Endothelial cell (in vitro differentiated cells): ENCODE measurements at regions not wholly inside any gene's neighbourhood (a gene's known extent, or its start where the extent isn't known, plus 50 kb on each side); places are given as distances from the start of the nearest gene placed in this dataset.

Experiments
- DNase-seq: peaks from one replicate; pipeline ENCODE4 v3.0.0; 2021; ENCODE audit warnings: low spot score
- H3K27ac Mint-ChIP-seq: one replicate; pipeline ENCODE4 v1.8.0; 2021; ENCODE audit warnings: mixed read lengths, inconsistent platforms; ENCODE audit not compliant: unreplicated experiment
- H3K27me3 Mint-ChIP-seq: one replicate; pipeline ENCODE4 v1.8.0; 2021; ENCODE audit warnings: mild to moderate bottlenecking, moderate library complexity, mixed read lengths, inconsistent platforms; ENCODE audit not compliant: unreplicated experiment
- H3K36me3 Mint-ChIP-seq: one replicate; pipeline ENCODE4 v1.8.0; 2021; ENCODE audit warnings: mild to moderate bottlenecking, low read depth, mixed read lengths, inconsistent platforms; ENCODE audit not compliant: unreplicated experiment
- H3K4me1 Mint-ChIP-seq: one replicate; pipeline ENCODE4 v1.8.0; 2021; ENCODE audit warnings: mild to moderate bottlenecking, mixed read lengths, inconsistent platforms; ENCODE audit not compliant: unreplicated experiment
- H3K4me3 Mint-ChIP-seq: one replicate; pipeline ENCODE4 v1.8.0; 2021; ENCODE audit warnings: mild to moderate bottlenecking, mixed read lengths, inconsistent platforms; ENCODE audit not compliant: unreplicated experiment
- H3K9me3 Mint-ChIP-seq: one replicate; pipeline ENCODE4 v1.8.0; 2021; ENCODE audit warnings: mixed read lengths, inconsistent platforms; ENCODE audit not compliant: unreplicated experiment
- TF ChIP-seq, protein P1 (sequence below): fragments of 200-600 bp; sonication (generic); IDR thresholded peaks from one replicate; pipeline ENCODE4 v1.5.0; 2021; ENCODE audit warnings: antibody characterized with exemption; ENCODE audit not compliant: unreplicated experiment

DNA sequence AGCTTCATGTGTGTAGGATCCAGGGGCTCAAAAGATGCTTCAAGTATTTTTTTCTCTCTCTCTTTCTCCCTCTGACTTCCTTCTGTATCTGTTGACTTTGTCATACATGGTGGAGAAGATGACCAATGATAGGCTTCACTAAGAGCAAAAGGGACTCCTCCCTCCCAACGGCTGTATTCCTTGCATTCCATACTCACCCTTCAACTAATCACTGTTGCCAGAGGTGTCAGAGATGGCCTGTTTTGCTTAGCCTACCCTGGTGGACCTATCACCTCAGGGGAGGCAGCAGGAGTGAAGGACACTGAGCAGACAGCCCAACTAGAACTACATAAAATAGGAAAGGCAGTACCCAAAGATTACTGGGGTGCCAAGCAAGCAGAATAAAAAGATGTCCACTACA is 62.2 kb upstream of the C1QTNF7 start:
- Mint-ChIP-seq H3K4me3 (no peak overlapping the region), H3K27ac (no peak overlapping the region), H3K27me3 (no peaks in the 10 kb centered on the region), H3K36me3 (no peaks in the 10 kb centered on the region), H3K9me3 (no peaks in the 10 kb centered on the region), H3K4me1 (peaks cover 8% of the 10 kb centered on the region)
- TF ChIP-seq, protein P1, sequence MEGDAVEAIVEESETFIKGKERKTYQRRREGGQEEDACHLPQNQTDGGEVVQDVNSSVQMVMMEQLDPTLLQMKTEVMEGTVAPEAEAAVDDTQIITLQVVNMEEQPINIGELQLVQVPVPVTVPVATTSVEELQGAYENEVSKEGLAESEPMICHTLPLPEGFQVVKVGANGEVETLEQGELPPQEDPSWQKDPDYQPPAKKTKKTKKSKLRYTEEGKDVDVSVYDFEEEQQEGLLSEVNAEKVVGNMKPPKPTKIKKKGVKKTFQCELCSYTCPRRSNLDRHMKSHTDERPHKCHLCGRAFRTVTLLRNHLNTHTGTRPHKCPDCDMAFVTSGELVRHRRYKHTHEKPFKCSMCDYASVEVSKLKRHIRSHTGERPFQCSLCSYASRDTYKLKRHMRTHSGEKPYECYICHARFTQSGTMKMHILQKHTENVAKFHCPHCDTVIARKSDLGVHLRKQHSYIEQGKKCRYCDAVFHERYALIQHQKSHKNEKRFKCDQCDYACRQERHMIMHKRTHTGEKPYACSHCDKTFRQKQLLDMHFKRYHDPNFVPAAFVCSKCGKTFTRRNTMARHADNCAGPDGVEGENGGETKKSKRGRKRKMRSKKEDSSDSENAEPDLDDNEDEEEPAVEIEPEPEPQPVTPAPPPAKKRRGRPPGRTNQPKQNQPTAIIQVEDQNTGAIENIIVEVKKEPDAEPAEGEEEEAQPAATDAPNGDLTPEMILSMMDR, result no peak
- DNase-seq, result no peak

DNA sequence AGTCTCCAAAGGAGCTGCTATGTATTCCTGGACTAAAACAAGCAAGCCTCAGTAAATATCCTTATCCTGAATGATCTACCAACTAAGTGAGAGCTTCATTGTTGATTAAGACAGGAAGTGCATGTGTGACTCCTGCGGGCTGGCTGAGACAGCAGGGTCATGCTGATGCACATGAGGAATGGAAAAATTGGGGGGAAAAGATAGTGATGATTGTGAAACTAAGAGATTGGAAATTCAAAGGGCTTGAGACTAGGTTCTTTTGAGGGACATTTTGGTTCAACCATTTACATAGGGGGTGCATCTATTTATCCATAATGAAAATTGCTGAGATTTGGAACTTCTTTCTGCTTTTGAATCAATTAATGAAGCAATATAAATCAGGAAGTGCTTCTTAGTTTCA is 61.1 kb upstream of the C1QTNF7 start:
- Mint-ChIP-seq H3K9me3 (no peaks in the 10 kb centered on the region), H3K4me3 (no peak overlapping the region), H3K27me3 (no peaks in the 10 kb centered on the region), H3K4me1 (peaks cover 8% of the 10 kb centered on the region), H3K36me3 (no peaks in the 10 kb centered on the region), H3K27ac (no peak overlapping the region)
- DNase-seq, result no peak
- TF ChIP-seq, protein P1, result no peak

DNA sequence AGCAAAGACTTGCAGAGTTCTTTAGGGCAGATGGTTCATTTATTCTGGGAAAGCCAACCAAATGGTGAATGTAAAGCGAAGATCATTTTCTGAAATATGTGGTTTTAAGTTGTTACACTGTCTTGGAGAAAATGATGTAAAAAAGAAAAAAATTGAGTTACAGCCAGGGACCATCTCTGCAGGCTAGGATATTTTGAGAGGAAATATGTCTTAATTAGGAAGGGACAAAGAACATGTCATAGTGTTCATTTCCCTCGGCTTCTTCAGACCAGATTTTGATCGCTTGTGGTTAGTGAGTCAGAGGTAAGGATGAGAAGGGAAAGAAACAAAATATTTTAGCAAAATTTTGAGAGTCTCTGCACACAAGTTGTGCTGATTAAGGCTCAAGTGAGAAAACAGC is 59.0 kb upstream of the C1QTNF7 start:
- DNase-seq, result no peak
- Mint-ChIP-seq H3K36me3 (no peaks in the 10 kb centered on the region), H3K4me1 (peaks cover 8% of the 10 kb centered on the region), H3K27me3 (no peaks in the 10 kb centered on the region), H3K9me3 (no peaks in the 10 kb centered on the region), H3K27ac (no peak overlapping the region), H3K4me3 (no peak overlapping the region)
- TF ChIP-seq, protein P1, result no peak

DNA sequence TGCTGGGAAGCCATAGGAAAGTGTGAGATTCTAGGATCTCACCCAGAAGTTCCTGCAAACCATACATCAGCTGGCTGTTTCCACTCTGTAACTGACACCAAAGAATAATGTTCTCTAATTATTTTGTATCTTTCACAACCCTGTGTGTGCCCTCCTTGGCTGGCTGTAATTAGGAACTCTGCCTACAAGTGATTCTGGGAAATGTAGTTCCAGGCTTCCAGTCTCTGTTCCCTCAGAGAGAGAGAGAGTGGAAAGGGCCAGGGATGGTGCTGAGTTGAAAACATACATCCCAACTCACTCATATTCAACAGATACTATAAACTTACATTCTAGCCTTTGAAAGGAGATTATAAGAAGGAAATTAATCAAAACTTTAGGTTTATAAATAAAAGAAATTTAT is 57.5 kb upstream of the C1QTNF7 start:
- H3K4me1 Mint-ChIP-seq, result peaks cover 11% of the 10 kb centered on the region
- no peak overlapping the region for H3K4me3 Mint-ChIP-seq
- DNase-seq, result no peak
- no peaks in the 10 kb centered on the region for H3K36me3 Mint-ChIP-seq
- H3K9me3 Mint-ChIP-seq, result no peaks in the 10 kb centered on the region
- no peaks in the 10 kb centered on the region for H3K27me3 Mint-ChIP-seq
- H3K27ac Mint-ChIP-seq, result no peak overlapping the region
- TF ChIP-seq, protein P1, result no peak

DNA sequence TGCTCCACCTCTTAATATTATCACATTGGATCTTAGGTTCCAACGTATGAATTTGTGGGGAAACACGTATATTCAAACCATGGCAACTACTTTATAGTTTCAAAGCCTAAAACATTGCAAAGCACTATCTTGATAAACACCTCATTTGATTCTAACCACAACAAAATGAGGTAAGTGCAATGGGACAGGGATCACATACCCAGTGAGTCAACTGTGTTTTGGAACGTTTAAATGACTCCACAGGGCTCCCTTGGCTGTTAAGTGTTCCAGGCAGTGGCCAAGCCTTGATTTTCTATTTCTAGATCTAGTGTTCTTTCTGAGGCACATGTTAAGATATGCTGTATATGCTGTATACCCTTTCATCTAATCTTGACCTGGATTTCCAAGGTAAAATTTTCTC is 54.5 kb upstream of the C1QTNF7 start:
- DNase-seq, result no peak
- Mint-ChIP-seq H3K27ac (no peak overlapping the region), H3K4me1 (peaks cover 10% of the 10 kb centered on the region), H3K36me3 (no peaks in the 10 kb centered on the region), H3K27me3 (no peaks in the 10 kb centered on the region), H3K9me3 (no peaks in the 10 kb centered on the region), H3K4me3 (no peak overlapping the region)
- TF ChIP-seq, protein P1, result no peak
